K562 (cell line): ENCODE measurements at regions not wholly inside any gene's neighbourhood (a gene's known extent, or its start where the extent isn't known, plus 50 kb on each side); places are given as distances from the start of the nearest gene placed in this dataset.

ENCODE experiments used
- ATAC-seq: fragments of 200-7000 bp; cut with Tn5 transposase; 3 replicates; pipeline ENCODE4 v1.9.1; 2020; ENCODE audit warnings: moderate library complexity
- BruUV-seq: library from RNA; stranded (reverse); fragments of 400-500 nt; replicated peaks from 2 replicates; lab custom pipeline; 2021; lab: Mats Ljungman, UMichigan
- CTCF ChIA-PET: fragments of 300-600 bp; formaldehyde crosslinking; extraction: SDS; loops from one replicate; lab custom pipeline; 2021; ENCODE audit warnings: low intra/inter-chr PET ratio; lab: Yijun Ruan, JAX
- POLR2A ChIA-PET: fragments of 300-600, 350-650 bp; sonication (Branson Sonifier 250); formaldehyde crosslinking; extraction: SDS; loops from one replicate; lab custom pipeline; 2021; ENCODE audit warnings: antibody characterized with exemption, inconsistent platforms; lab: Yijun Ruan, JAX
- DNase-seq, 4 experiments: peaks; one replicate each; pipeline versions ENCODE4 v3.0.0 to v3.0.0-alpha.2; 2011 to 2018; ENCODE audit warnings: low spot score in 3 of 4, mixed read lengths in 3 of 4; ENCODE audit errors: extremely low read depth in 1 of 4
- FAIRE-seq: peaks from 2 replicates; lab custom pipeline; 2011; peaks lifted over from hg19 to GRCh38; lab: Jason Lieb, UNC
- H2AFZ ChIP-seq: 2 replicates; pipeline ENCODE4 v1.6.0; 2011; ENCODE audit warnings: low read depth, low read length, control low read depth, inconsistent platforms
- H3K27ac ChIP-seq: fragments of 200-600 bp; 3 replicates; pipeline ENCODE4 v1.8.0; 2011; ENCODE audit warnings: low read depth, mild to moderate bottlenecking, control low read depth, inconsistent platforms, low read length, moderate library complexity, mixed read lengths; ENCODE audit errors: extremely low read depth
- H3K27me3 ChIP-seq, 2 experiments: fragments of 300-600 bp in 1 of 2; 2 replicates in 1 of 2; 3 replicates in 1 of 2; pipeline versions ENCODE4 v1.6.0 to v1.8.0; 2011; ENCODE audit warnings: inconsistent platforms in 2 of 2, low read length in 2 of 2, mild to moderate bottlenecking in 1 of 2, mixed read lengths in 1 of 2, moderate library complexity in 1 of 2; ENCODE audit not compliant: control insufficient read depth in 2 of 2, insufficient read depth in 2 of 2
- H3K36me3 ChIP-seq: fragments of 300-600 bp; 3 replicates; pipeline ENCODE4 v1.8.0; 2011; ENCODE audit warnings: mild to moderate bottlenecking, low read length, inconsistent platforms; ENCODE audit not compliant: control insufficient read depth, insufficient read depth
- H3K4me1 ChIP-seq, 2 experiments: fragments of 200-600 bp in 1 of 2; replicated peaks in 1 of 2; 2 replicates in 1 of 2; 3 replicates in 1 of 2; pipeline versions ENCODE4 v1.5.1 to v1.8.0; 2011; ENCODE audit warnings: inconsistent platforms in 2 of 2, low read length in 2 of 2, mild to moderate bottlenecking in 1 of 2, mixed read lengths in 1 of 2, moderate library complexity in 1 of 2; ENCODE audit not compliant: control insufficient read depth in 2 of 2, insufficient read depth in 2 of 2
- H3K4me2 ChIP-seq: 2 replicates; pipeline ENCODE4 v1.6.1; 2011; ENCODE audit warnings: low read length, control low read depth, inconsistent platforms, mixed read lengths; ENCODE audit not compliant: insufficient read depth
- H3K4me3 ChIP-seq: fragments of 200-600 bp; sonication (generic), shearing (Covaris generic); 2 replicates; pipeline ENCODE4 v1.5.1; 2016; ENCODE audit warnings: control low read depth, inconsistent platforms
- H3K79me2 ChIP-seq: fragments of 200-600 bp; 3 replicates; pipeline ENCODE4 v1.8.0; 2011; ENCODE audit warnings: low read length, inconsistent platforms; ENCODE audit not compliant: control insufficient read depth, insufficient read depth
- H3K9ac ChIP-seq, 2 experiments: 2 replicates each; pipeline versions ENCODE4 v1.6.0 to v1.6.1; 2011; ENCODE audit warnings: low read depth in 2 of 2, low read length in 2 of 2, control low read depth in 1 of 2, inconsistent platforms in 1 of 2, mild to moderate bottlenecking in 1 of 2, mixed read lengths in 1 of 2; ENCODE audit not compliant: insufficient read depth in 1 of 2
- H3K9me1 ChIP-seq: one replicate; pipeline ENCODE4 v1.6.0; 2011; ENCODE audit warnings: inconsistent platforms, mild to moderate bottlenecking, low read length, moderate library complexity; ENCODE audit not compliant: control insufficient read depth, insufficient read depth
- H3K9me3 ChIP-seq: replicated peaks from 2 replicates; pipeline ENCODE4 v1.5.1; 2011; ENCODE audit warnings: low read depth, low read length, inconsistent platforms; ENCODE audit not compliant: control insufficient read depth, insufficient read depth
- H4K20me1 ChIP-seq: replicated peaks from 2 replicates; pipeline ENCODE4 v1.6.1; 2011; ENCODE audit warnings: low read length, inconsistent platforms, mixed read lengths; ENCODE audit not compliant: control insufficient read depth, insufficient read depth
- SETDB1 ChIP-seq: IDR thresholded peaks from one replicate; pipeline ENCODE4 v1.6.1; 2012; ENCODE audit warnings: low read length, control low read depth, inconsistent platforms
- THRB ChIP-seq: fragments of 450-650 bp; formaldehyde crosslinking; conservative IDR thresholded peaks from 2 replicates; pipeline ENCODE4 v1.4.0; 2022; ENCODE audit warnings: mild to moderate bottlenecking, missing genetic modification characterization
- WGBS: fragments of 100-300 bp; shearing (Covaris generic); methylation state at CpG from one replicate; pipeline ENCODE4 v1.1.6; 2016; ENCODE audit warnings: low coverage, mixed read lengths; ENCODE audit not compliant: insufficient coverage; ENCODE audit errors: missing lambda C conversion rate; 5-methylcytosine and 5-hydroxymethylcytosine counted together
- in situ Hi-C: fragments of 300-500 bp; cut with MboI; formaldehyde crosslinking; loops from 4 replicates; pipeline ENCODE4 v1.15.0; 2018; ENCODE audit warnings: inconsistent platforms, mixed read lengths
- intact Hi-C: fragments of 100-400 bp; cut with micrococcal nuclease; formaldehyde crosslinking; loops from 2 replicates; pipeline ENCODE4 v1.14.2; 2022
- TF ChIP-seq, protein P1 (sequence below): fragments of 450-650 bp; IDR thresholded peaks from 2 replicates; pipeline ENCODE4 v1.6.1; 2017; ENCODE audit warnings: mild to moderate bottlenecking, moderate library complexity

DNA sequence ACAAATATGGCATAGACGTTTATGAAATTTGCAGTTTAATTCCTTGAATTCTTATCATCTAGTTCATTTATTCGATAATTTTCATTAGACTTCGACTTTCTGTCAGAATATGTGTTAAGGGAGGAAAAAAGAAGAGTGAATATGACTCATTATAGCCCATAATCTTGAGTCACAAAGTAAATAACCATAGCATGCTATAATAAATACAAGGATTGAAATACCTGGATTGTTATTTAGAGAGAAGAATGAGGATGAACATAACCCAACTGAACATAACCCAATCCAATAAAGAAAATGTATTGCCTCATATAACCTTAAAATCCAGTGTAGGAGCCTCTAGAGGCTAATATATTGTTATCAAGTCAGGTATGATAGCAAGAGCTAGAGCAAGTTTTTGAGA, 1858.3 kb upstream of the RAG2 start:
- no peak for ATAC-seq
- WGBS: 4% methylated on average over 3 of the region's 3 CpGs

More for the DNA sequence above, 1858.3 kb upstream of the RAG2 start:
- TF ChIP-seq SETDB1 (no peak), THRB (CRISPR knock-in tag) (no peak)
- TF ChIP-seq, protein P1, sequence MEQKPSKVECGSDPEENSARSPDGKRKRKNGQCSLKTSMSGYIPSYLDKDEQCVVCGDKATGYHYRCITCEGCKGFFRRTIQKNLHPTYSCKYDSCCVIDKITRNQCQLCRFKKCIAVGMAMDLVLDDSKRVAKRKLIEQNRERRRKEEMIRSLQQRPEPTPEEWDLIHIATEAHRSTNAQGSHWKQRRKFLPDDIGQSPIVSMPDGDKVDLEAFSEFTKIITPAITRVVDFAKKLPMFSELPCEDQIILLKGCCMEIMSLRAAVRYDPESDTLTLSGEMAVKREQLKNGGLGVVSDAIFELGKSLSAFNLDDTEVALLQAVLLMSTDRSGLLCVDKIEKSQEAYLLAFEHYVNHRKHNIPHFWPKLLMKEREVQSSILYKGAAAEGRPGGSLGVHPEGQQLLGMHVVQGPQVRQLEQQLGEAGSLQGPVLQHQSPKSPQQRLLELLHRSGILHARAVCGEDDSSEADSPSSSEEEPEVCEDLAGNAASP: no peak
- H3K9me3 ChIP-seq: no peaks in the 10 kb centered on the region
- no peaks in the 10 kb centered on the region for H3K27me3 ChIP-seq
- no peaks in the 10 kb centered on the region for H3K4me1 ChIP-seq
- H3K4me2 ChIP-seq: no peak overlapping the region
- H3K79me2 ChIP-seq: no peaks in the 10 kb centered on the region
- FAIRE-seq: no peak
- no peak for DNase-seq
- no peaks in the 10 kb centered on the region for H3K36me3 ChIP-seq
- in situ Hi-C loops (no loop called here), intact Hi-C loops (no loop called here)
- BruUV-seq: no TSS peak
- no peak overlapping the region for H2AFZ ChIP-seq
- no peaks in the 10 kb centered on the region for H4K20me1 ChIP-seq
- H3K9ac ChIP-seq: no peak overlapping the region
- H3K9me1 ChIP-seq: no peaks in the 10 kb centered on the region
- no peak overlapping the region for H3K27ac ChIP-seq
- ChIA-PET POLR2A (interaction anchor here (0.7 kb wide), 1 partner anchor 8 kb away, joined by 3 read pairs; no protein-coding TSS in a partner anchor), CTCF (no interaction called here)
- H3K4me3 ChIP-seq: no peak overlapping the region
